Hepatocyte (in vitro differentiated cells): ENCODE measurements at regions not wholly inside any gene's neighbourhood (a gene's known extent, or its start where the extent isn't known, plus 50 kb on each side); places are given as distances from the start of the nearest gene placed in this dataset.

Experiments used
- DNase-seq: peaks from one replicate; pipeline ENCODE4 v3.0.0-alpha.2; 2016; ENCODE audit warnings: low spot score
- H2AFZ ChIP-seq: fragments of 200-600 bp; sonication (generic); 2 replicates; pipeline ENCODE4 v1.6.0; 2016; ENCODE audit warnings: antibody characterized with exemption, mild to moderate bottlenecking
- H3K27ac ChIP-seq: fragments of 200-600 bp; sonication (generic); 2 replicates; pipeline ENCODE4 v1.5.1; 2016; ENCODE audit warnings: mild to moderate bottlenecking
- H3K27me3 ChIP-seq: fragments of 200-600 bp; sonication (generic); 2 replicates; pipeline ENCODE4 v1.6.1; 2016
- H3K36me3 ChIP-seq: fragments of 200-600 bp; sonication (generic); replicated peaks from 2 replicates; pipeline ENCODE4 v1.5.1; 2016; ENCODE audit warnings: low read depth; ENCODE audit not compliant: insufficient read depth
- H3K4me1 ChIP-seq: fragments of 200-600 bp; sonication (generic); 2 replicates; pipeline ENCODE4 v1.5.1; 2016; ENCODE audit warnings: mild to moderate bottlenecking, moderate library complexity; ENCODE audit not compliant: insufficient read depth
- H3K4me2 ChIP-seq: fragments of 200-600 bp; sonication (generic); 2 replicates; pipeline ENCODE4 v1.6.0; 2016
- H3K4me3 ChIP-seq: fragments of 200-600 bp; sonication (generic); 2 replicates; pipeline ENCODE4 v1.5.1; 2016; ENCODE audit warnings: mild to moderate bottlenecking
- H3K79me2 ChIP-seq: fragments of 200-600 bp; sonication (generic); 2 replicates; pipeline ENCODE4 v1.6.0; 2017; ENCODE audit warnings: mild to moderate bottlenecking
- H3K9me2 ChIP-seq: fragments of 200-600 bp; sonication (generic); replicated peaks from 2 replicates; pipeline ENCODE4 v1.6.0; 2017; ENCODE audit warnings: mild to moderate bottlenecking; ENCODE audit not compliant: insufficient read depth
- H3K9me3 ChIP-seq: fragments of 200-600 bp; sonication (generic); 2 replicates; pipeline ENCODE4 v1.5.1; 2016; ENCODE audit warnings: low read depth, mild to moderate bottlenecking
- H4K20me1 ChIP-seq: fragments of 200-600 bp; sonication (generic); 2 replicates; pipeline ENCODE4 v1.6.0; 2016; ENCODE audit warnings: mild to moderate bottlenecking; ENCODE audit not compliant: insufficient read depth, poor library complexity, severe bottlenecking
- EZH2 ChIP-seq: fragments of 200-600 bp; sonication (generic); IDR thresholded peaks from 2 replicates; pipeline ENCODE4 v1.6.1; 2016; ENCODE audit warnings: antibody characterized with exemption, mild to moderate bottlenecking, borderline replicate concordance
- EZH2phosphoT487 ChIP-seq: fragments of 200-600 bp; sonication (generic); IDR thresholded peaks from one replicate; pipeline ENCODE4 v1.6.1; 2018; ENCODE audit warnings: antibody characterized with exemption, mild to moderate bottlenecking, low read depth, moderate library complexity; ENCODE audit not compliant: unreplicated experiment, severe bottlenecking
- WGBS: methylation state at CpG from one replicate; pipeline ENCODE4 v1.1.6; 2016; ENCODE audit warnings: low lambda C conversion rate; ENCODE audit errors: missing lambda C conversion rate; 5-methylcytosine and 5-hydroxymethylcytosine counted together
- TF ChIP-seq, protein P1 (sequence below): fragments of 200-600 bp; sonication (generic); IDR thresholded peaks from 2 replicates; pipeline ENCODE4 v1.5.1; 2016; ENCODE audit warnings: antibody characterized with exemption, mild to moderate bottlenecking; ENCODE audit not compliant: poor library complexity

DNA sequence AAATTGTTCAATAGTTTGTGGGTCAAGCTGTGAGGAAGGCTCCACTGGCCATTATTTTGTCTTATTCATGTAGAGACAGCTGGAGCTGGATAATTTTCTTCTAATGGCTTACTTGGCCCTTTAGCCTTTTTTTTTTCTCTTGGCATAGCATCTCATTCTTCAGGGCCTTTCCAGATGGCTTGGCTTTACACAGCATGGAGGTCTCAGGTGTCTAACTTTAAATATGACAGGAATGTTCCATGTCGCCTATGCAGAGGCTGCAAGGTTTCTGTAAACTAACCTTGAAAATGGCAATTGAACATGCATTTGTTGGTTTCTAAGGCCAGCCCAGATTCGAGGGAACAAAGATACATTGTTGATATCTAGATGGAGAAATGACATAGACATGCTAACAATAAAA is 247.9 kb upstream of the CNTN5 start:
- Histone ChIP-seq H2AFZ (no peak overlapping the region), H3K4me1 (no peaks in the 10 kb centered on the region), H3K27ac (no peak overlapping the region), H3K9me2 (no peaks in the 10 kb centered on the region), H3K9me3 (no peaks in the 10 kb centered on the region), H3K36me3 (no peaks in the 10 kb centered on the region), H4K20me1 (no peaks in the 10 kb centered on the region), H3K4me2 (no peak overlapping the region), H3K27me3 (no peaks in the 10 kb centered on the region), H3K79me2 (no peaks in the 10 kb centered on the region), H3K4me3 (no peak overlapping the region)
- WGBS: 84% methylated on average over 2 of the region's 2 CpGs
- no peak for DNase-seq
- TF ChIP-seq EZH2 (no peak), EZH2phosphoT487 (no peak)
- TF ChIP-seq, protein P1, sequence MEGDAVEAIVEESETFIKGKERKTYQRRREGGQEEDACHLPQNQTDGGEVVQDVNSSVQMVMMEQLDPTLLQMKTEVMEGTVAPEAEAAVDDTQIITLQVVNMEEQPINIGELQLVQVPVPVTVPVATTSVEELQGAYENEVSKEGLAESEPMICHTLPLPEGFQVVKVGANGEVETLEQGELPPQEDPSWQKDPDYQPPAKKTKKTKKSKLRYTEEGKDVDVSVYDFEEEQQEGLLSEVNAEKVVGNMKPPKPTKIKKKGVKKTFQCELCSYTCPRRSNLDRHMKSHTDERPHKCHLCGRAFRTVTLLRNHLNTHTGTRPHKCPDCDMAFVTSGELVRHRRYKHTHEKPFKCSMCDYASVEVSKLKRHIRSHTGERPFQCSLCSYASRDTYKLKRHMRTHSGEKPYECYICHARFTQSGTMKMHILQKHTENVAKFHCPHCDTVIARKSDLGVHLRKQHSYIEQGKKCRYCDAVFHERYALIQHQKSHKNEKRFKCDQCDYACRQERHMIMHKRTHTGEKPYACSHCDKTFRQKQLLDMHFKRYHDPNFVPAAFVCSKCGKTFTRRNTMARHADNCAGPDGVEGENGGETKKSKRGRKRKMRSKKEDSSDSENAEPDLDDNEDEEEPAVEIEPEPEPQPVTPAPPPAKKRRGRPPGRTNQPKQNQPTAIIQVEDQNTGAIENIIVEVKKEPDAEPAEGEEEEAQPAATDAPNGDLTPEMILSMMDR: no peak

DNA sequence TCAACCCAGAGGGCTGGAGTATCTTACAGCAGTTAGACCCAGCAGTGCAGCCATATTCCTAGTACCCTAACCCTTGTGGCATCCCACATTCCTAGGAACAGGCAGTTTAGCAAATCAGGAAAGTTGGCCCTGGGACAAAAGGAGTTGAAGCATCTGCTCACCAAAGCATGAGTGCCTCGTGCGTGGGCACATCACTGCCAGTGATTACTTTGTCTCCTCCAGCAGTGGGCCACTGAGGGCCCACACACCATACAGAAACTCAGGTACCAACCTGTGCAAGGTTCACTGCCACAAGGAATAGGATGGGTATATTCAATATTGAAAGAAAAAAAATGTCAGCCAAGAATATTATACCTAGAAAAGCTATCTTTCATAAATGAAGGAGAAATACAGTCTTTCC is 227.5 kb upstream of the CNTN5 start:
- H2AFZ ChIP-seq: no peak overlapping the region
- H4K20me1 ChIP-seq: no peaks in the 10 kb centered on the region
- no peaks in the 10 kb centered on the region for H3K9me3 ChIP-seq
- H3K4me3 ChIP-seq: no peak overlapping the region
- WGBS: 84% methylated on average over 2 of the region's 2 CpGs
- H3K79me2 ChIP-seq: no peaks in the 10 kb centered on the region
- no peaks in the 10 kb centered on the region for H3K27me3 ChIP-seq
- no peaks in the 10 kb centered on the region for H3K4me1 ChIP-seq
- H3K27ac ChIP-seq: no peak overlapping the region
- no peak overlapping the region for H3K4me2 ChIP-seq
- TF ChIP-seq, protein P1: no peak
- TF ChIP-seq EZH2phosphoT487 (no peak), EZH2 (no peak)
- no peaks in the 10 kb centered on the region for H3K36me3 ChIP-seq
- DNase-seq: no peak
- no peaks in the 10 kb centered on the region for H3K9me2 ChIP-seq

DNA sequence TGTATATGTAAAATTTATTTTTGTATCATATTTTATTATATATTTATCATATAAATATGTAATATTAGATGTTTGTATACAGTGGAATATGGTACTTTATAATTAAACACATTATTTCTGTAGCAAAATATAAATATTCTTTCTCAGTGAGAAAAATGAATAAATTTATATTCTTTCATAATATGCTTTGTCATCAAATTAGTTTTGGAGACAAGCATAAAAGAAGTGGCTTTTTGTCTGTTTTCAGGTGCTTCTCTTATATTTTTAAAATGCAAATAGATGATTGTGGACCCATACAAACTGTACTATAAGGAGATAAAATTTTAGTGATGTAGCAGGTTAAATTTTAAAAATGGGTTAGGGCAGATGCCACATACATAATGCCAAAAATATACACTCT is 222.4 kb upstream of the CNTN5 start:
- H3K27ac ChIP-seq: no peak overlapping the region
- H3K4me1 ChIP-seq: no peaks in the 10 kb centered on the region
- H3K27me3 ChIP-seq: no peaks in the 10 kb centered on the region
- no peaks in the 10 kb centered on the region for H3K79me2 ChIP-seq
- no peak for TF ChIP-seq EZH2phosphoT487
- TF ChIP-seq EZH2: no peak
- TF ChIP-seq, protein P1: no peak
- DNase-seq: no peak
- H3K4me2 ChIP-seq: no peak overlapping the region
- no peak overlapping the region for H3K4me3 ChIP-seq
- no peaks in the 10 kb centered on the region for H3K9me2 ChIP-seq
- no peak overlapping the region for H2AFZ ChIP-seq
- H3K36me3 ChIP-seq: no peaks in the 10 kb centered on the region
- H3K9me3 ChIP-seq: no peaks in the 10 kb centered on the region
- no peaks in the 10 kb centered on the region for H4K20me1 ChIP-seq

DNA sequence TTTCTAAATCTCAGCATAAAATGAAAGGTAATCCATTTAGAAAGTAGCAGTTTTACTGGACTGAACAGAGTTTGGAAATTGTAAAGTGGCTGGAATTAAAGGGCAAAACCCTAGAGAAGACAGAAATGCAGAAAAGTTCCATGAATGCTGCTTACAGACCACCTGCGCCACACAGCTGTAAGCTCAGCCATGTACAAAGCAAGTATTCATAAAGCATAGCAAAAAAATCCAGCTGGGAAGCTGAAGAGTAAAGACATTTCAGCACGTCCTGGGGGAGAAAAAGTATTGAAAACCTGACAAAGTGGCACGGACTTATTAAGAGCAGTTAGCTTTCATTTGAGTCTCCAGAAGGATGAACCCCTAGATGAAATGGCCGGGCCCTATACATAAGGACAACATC is 220.1 kb upstream of the CNTN5 start:
- Histone ChIP-seq H3K27ac (no peak overlapping the region), H2AFZ (no peak overlapping the region), H3K79me2 (no peaks in the 10 kb centered on the region), H3K9me3 (no peaks in the 10 kb centered on the region), H3K4me3 (no peak overlapping the region), H4K20me1 (no peaks in the 10 kb centered on the region), H3K9me2 (no peaks in the 10 kb centered on the region), H3K4me2 (no peak overlapping the region), H3K36me3 (no peaks in the 10 kb centered on the region), H3K4me1 (no peaks in the 10 kb centered on the region), H3K27me3 (no peaks in the 10 kb centered on the region)
- WGBS: 90% methylated on average over 4 of the region's 4 CpGs
- no peak for DNase-seq
- TF ChIP-seq, protein P1: no peak
